D721Med (cell line): ENCODE measurements at regions not wholly inside any gene's neighbourhood (a gene's known extent, or its start where the extent isn't known, plus 50 kb on each side); places are given as distances from the start of the nearest gene placed in this dataset.

Experiments used
- DNase-seq: peaks from one replicate; pipeline ENCODE4 v3.0.0; 2011; ENCODE audit warnings: low spot score; ENCODE audit not compliant: insufficient read length
- FAIRE-seq: peaks from 2 replicates; lab custom pipeline; 2011; peaks lifted over from hg19 to GRCh38; lab: Jason Lieb, UNC
- CTCF ChIP-seq: IDR thresholded peaks from 2 replicates; pipeline ENCODE4 v1.5.1; 2012; ENCODE audit warnings: mild to moderate bottlenecking, control low read depth; ENCODE audit not compliant: insufficient read depth; ENCODE audit errors: missing control alignments

GRCh38 chr2:150595803-150596470, 108.5 kb upstream of the RND3 start:
- DNase-seq (no peak), FAIRE-seq (no peak)
- TF ChIP-seq CTCF = no peak

GRCh38 chr2:150594299-150594698, 106.8 kb upstream of the RND3 start:
- no peak for TF ChIP-seq CTCF
- FAIRE-seq = no peak
- no peak for DNase-seq

- no peak for TF ChIP-seq CTCF
- DNase-seq (no peak), FAIRE-seq (no peak)
Measured at GRCh38 chr2:150591496-150592285, 104.2 kb upstream of the RND3 start.

- no peak for FAIRE-seq
- no peak for DNase-seq
- no peak for TF ChIP-seq CTCF
Measured at GRCh38 chr2:150589681-150590080, 102.2 kb upstream of the RND3 start.

- no peak for FAIRE-seq
- TF ChIP-seq CTCF = no peak
- no peak for DNase-seq
Measured at GRCh38 chr2:150588506-150588870, 101.0 kb upstream of the RND3 start.

GRCh38 chr2:150587547-150588505, 100.4 kb upstream of the RND3 start:
- TF ChIP-seq CTCF = no peak
- DNase-seq (no peak), FAIRE-seq (no peak)
